ENCODE measurements at regions not wholly inside any gene's neighbourhood (a gene's known extent, or its start where the extent isn't known, plus 50 kb on each side); places are given as distances from the start of the nearest gene placed in this dataset.

GRCh38 chr3:152997526-152997925 lies 162.6 kb downstream of the P2RY1 start:
- no peak for TF ChIP-seq CTCF (IDR thresholded peaks at IDR 0.05; ENCODE audit: low read length)
- TF ChIP-seq EZH2 (optimal IDR thresholded peaks at IDR 0.05; ENCODE audit: low read depth, low read length) = no peak
- TF ChIP-seq EZH2phosphoT487 (IDR thresholded peaks at IDR 0.05; ENCODE audit: low read length) = no peak

All from MM.1S (cell line).